ENCODE measurements at regions not wholly inside any gene's neighbourhood (a gene's known extent, or its start where the extent isn't known, plus 50 kb on each side); places are given as distances from the start of the nearest gene placed in this dataset.

DNA sequence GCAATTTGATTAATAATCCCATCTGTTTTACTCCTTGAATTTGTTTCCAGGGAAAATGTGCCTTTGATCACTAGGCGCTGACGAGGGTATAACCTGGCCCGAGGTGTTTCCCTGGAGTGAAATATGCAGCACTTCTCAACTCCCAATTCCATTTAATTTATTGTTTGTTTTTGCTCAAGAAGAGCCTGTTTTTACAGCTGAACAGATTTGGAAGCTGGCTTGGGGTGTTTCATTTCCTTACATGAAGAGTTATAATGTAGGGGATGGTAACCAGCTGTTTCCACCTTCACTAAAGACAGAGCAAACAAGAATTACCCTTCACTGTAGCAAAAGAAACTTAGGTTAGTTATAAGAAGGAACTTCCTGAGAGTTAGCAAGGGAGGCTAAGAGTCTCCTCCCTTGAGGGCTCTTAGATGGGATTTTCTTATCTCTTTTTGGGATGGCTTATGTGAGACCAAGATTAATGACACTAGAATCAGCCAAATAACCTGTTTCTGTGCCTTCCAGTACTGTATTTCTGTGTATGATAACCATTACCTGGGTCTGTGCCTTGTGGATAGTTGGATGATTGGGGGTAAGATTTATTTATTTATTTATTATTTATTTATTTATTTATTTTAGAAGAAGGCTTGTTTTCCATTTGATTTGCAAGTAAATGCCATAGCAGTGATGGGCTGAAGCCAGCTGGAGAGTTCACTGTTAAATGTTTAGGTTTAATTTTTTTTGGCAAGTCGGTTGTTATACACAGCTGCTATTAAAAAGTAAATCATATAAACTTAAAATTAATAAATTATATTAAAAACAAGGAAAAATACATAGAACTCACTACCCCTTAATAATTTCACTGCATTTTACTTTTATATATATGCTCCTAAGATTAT is 162.2 kb upstream of the BMP2 start:
- no peak for TF ChIP-seq POLR2A (IDR thresholded peaks at IDR 0.05; ENCODE audit: low read depth, low read length)
- TF ChIP-seq POLR2AphosphoS5 (IDR thresholded peaks at IDR 0.05; ENCODE audit: low read depth, low read length), result no peak
- TF ChIP-seq SPI1 (IDR thresholded peaks at IDR 0.05; ENCODE audit: low read depth, low read length), result no peak
- no peak for TF ChIP-seq TAF1 (IDR thresholded peaks at IDR 0.05; ENCODE audit: low read depth, low read length)
- no peak for TF ChIP-seq PAX5 (IDR thresholded peaks at IDR 0.05; ENCODE audit: insufficient read depth, low read length, severe bottlenecking)
- TF ChIP-seq POU2F2 (IDR thresholded peaks at IDR 0.05; ENCODE audit: low read depth, low read length), result no peak

Data from GM12891 (cell line).